H1 (cell line): ENCODE measurements at regions not wholly inside any gene's neighbourhood (a gene's known extent, or its start where the extent isn't known, plus 50 kb on each side); places are given as distances from the start of the nearest gene placed in this dataset.

Experiments used
- CTCF ChIA-PET: fragments of 300-600 bp; sonication (Branson Sonifier 250); formaldehyde crosslinking; loops from one replicate; lab custom pipeline; 2021; ENCODE audit not compliant: partially characterized antibody; lab: Charles Lee
- POLR2A ChIA-PET: fragments of 300-600 bp; sonication (Branson Sonifier 250); formaldehyde crosslinking; loops from one replicate; lab custom pipeline; 2021; ENCODE audit warnings: inconsistent platforms; ENCODE audit not compliant: partially characterized antibody; lab: Charles Lee
- DNase-seq, 2 experiments: peaks; one replicate each; pipeline versions ENCODE4 v3.0.0 to v3.0.0-alpha.2; 2010 to 2022; ENCODE audit warnings: low spot score in 2 of 2, low read depth in 1 of 2, mixed read lengths in 1 of 2
- FAIRE-seq: peaks from 2 replicates; lab custom pipeline; 2011; peaks lifted over from hg19 to GRCh38; lab: Jason Lieb, UNC
- H2AFZ ChIP-seq: 2 replicates; pipeline ENCODE4 v1.8.1; 2012; ENCODE audit warnings: low read length, inconsistent platforms
- H2AK5ac ChIP-seq: 2 replicates; pipeline ENCODE4 v1.6.1; 2013; ENCODE audit warnings: low read depth, low read length
- H2BK120ac ChIP-seq: replicated peaks from 2 replicates; pipeline ENCODE3; 2013; ENCODE audit warnings: low read depth, low read length, inconsistent platforms
- H2BK12ac ChIP-seq: 2 replicates; pipeline ENCODE4 v1.6.1; 2013; ENCODE audit warnings: low read depth, low read length
- H2BK15ac ChIP-seq: 2 replicates; pipeline ENCODE4 v1.6.1; 2013; ENCODE audit warnings: low read length
- H2BK20ac ChIP-seq: 2 replicates; pipeline ENCODE4 v1.6.1; 2013; ENCODE audit warnings: low read length
- H2BK5ac ChIP-seq: 2 replicates; pipeline ENCODE4 v1.6.1; 2013; ENCODE audit warnings: low read depth, low read length
- H3K14ac ChIP-seq: 2 replicates; pipeline ENCODE4 v1.6.1; 2013; ENCODE audit warnings: inconsistent platforms; ENCODE audit not compliant: insufficient read length
- H3K18ac ChIP-seq: 2 replicates; pipeline ENCODE4 v1.6.1; 2013; ENCODE audit warnings: low read length; ENCODE audit errors: extremely low read depth
- H3K23ac ChIP-seq: 2 replicates; pipeline ENCODE4 v1.6.1; 2013; ENCODE audit warnings: inconsistent platforms; ENCODE audit not compliant: insufficient read length
- H3K23me2 ChIP-seq: 2 replicates; pipeline ENCODE4 v1.6.1; 2013; ENCODE audit warnings: low read depth, low read length
- H3K27ac ChIP-seq: 2 replicates; pipeline ENCODE4 v1.6.1; 2011; ENCODE audit warnings: low read depth, low read length, inconsistent platforms
- H3K27me3 ChIP-seq, 4 experiments: replicated peaks in 1 of 4; 1 replicate in 1 of 4; 2 replicates in 3 of 4; pipeline versions ENCODE4 v1.6.1 to v1.8.1; 2011 to 2013; ENCODE audit warnings: low read length in 3 of 4, mild to moderate bottlenecking in 3 of 4, inconsistent platforms in 2 of 4, mixed read lengths in 2 of 4, moderate library complexity in 1 of 4; ENCODE audit not compliant: control insufficient read depth in 3 of 4, insufficient read depth in 3 of 4; ENCODE audit errors: extremely low read depth in 1 of 4
- H3K36me3 ChIP-seq, 4 experiments: 2 replicates each; pipeline versions ENCODE4 v1.6.1 to v1.8.1; 2011 to 2013; ENCODE audit warnings: mild to moderate bottlenecking in 4 of 4, low read length in 3 of 4, moderate library complexity in 2 of 4, control low read depth in 1 of 4, inconsistent platforms in 1 of 4; ENCODE audit not compliant: insufficient read depth in 4 of 4, control insufficient read depth in 2 of 4
- H3K4ac ChIP-seq: replicated peaks from 2 replicates; pipeline ENCODE3; 2013; ENCODE audit warnings: low read length, low read depth, mixed read lengths, inconsistent platforms; ENCODE audit not compliant: insufficient read length
- H3K4me1 ChIP-seq, 4 experiments: replicated peaks in 1 of 4; 1 replicate in 1 of 4; 2 replicates in 3 of 4; pipeline versions ENCODE4 v1.6.1 to v1.8.1; 2011 to 2013; ENCODE audit warnings: low read length in 3 of 4, inconsistent platforms in 2 of 4, mixed read lengths in 1 of 4; ENCODE audit not compliant: insufficient read depth in 4 of 4, control insufficient read depth in 3 of 4
- H3K4me2 ChIP-seq, 2 experiments: 2 replicates each; pipeline versions ENCODE4 v1.6.1 to v1.8.1; 2011 to 2013; ENCODE audit warnings: low read depth in 2 of 2, low read length in 2 of 2, control low read depth in 1 of 2, inconsistent platforms in 1 of 2, mild to moderate bottlenecking in 1 of 2; ENCODE audit not compliant: insufficient read depth in 1 of 2
- H3K4me3 ChIP-seq, 4 experiments: fragments of 200-600, 300-600 bp in 1 of 4; sonication (generic), shearing (Covaris generic), sonication (Bioruptor Twin) in 1 of 4; 2 replicates each; pipeline versions ENCODE4 v1.5.1 to v1.8.1; 2011 to 2016; ENCODE audit warnings: low read length in 4 of 4, low read depth in 3 of 4, control low read depth in 2 of 4, inconsistent platforms in 2 of 4, mild to moderate bottlenecking in 2 of 4, mixed read lengths in 1 of 4, moderate library complexity in 1 of 4; ENCODE audit not compliant: insufficient read depth in 2 of 4; ENCODE audit errors: extremely low read depth in 1 of 4
- H3K56ac ChIP-seq: replicated peaks from 2 replicates; pipeline ENCODE3; 2013; ENCODE audit warnings: low read depth, mild to moderate bottlenecking, mixed read lengths, low read length, inconsistent platforms; ENCODE audit not compliant: insufficient read length
- H3K79me1 ChIP-seq: 2 replicates; pipeline ENCODE4 v1.6.1; 2013; ENCODE audit warnings: low read depth, low read length, control low read depth
- H3K79me2 ChIP-seq, 2 experiments: 2 replicates each; pipeline versions ENCODE4 v1.6.1 to v1.8.1; 2012 to 2013; ENCODE audit warnings: low read length in 2 of 2, mild to moderate bottlenecking in 2 of 2, inconsistent platforms in 1 of 2; ENCODE audit not compliant: insufficient read depth in 2 of 2, control insufficient read depth in 1 of 2
- H3K9ac ChIP-seq, 4 experiments: replicated peaks in 1 of 4; 1 replicate in 1 of 4; 2 replicates in 3 of 4; pipeline versions ENCODE4 v1.6.1 to v1.8.1; 2011 to 2013; ENCODE audit warnings: low read depth in 3 of 4, low read length in 3 of 4, control low read depth in 2 of 4, mild to moderate bottlenecking in 2 of 4, moderate library complexity in 2 of 4, inconsistent platforms in 1 of 4; ENCODE audit errors: extremely low read depth in 1 of 4
- H3K9me3 ChIP-seq, 2 experiments: 2 replicates each; pipeline versions ENCODE4 v1.6.1 to v1.8.1; 2012 to 2013; ENCODE audit warnings: mild to moderate bottlenecking in 2 of 2, moderate library complexity in 2 of 2, control low read depth in 1 of 2, inconsistent platforms in 1 of 2, low read depth in 1 of 2, low read length in 1 of 2, mixed read lengths in 1 of 2; ENCODE audit not compliant: insufficient read depth in 2 of 2
- H4K20me1 ChIP-seq, 2 experiments: replicated peaks in 1 of 2; 2 replicates each; pipeline versions ENCODE3 to v1.8.1; 2011 to 2013; ENCODE audit warnings: inconsistent platforms in 2 of 2, low read length in 2 of 2, mild to moderate bottlenecking in 1 of 2; ENCODE audit not compliant: insufficient read depth in 2 of 2, control insufficient read depth in 1 of 2
- H4K5ac ChIP-seq: 2 replicates; pipeline ENCODE4 v1.6.1; 2013; ENCODE audit warnings: low read length, low read depth, mixed read lengths, inconsistent platforms; ENCODE audit not compliant: insufficient read length
- H4K8ac ChIP-seq: 2 replicates; pipeline ENCODE4 v1.8.0; 2013; ENCODE audit warnings: mild to moderate bottlenecking, moderate library complexity, low read length, inconsistent platforms; ENCODE audit not compliant: insufficient read depth; ENCODE audit errors: extremely low read depth
- H4K91ac ChIP-seq: replicated peaks from 2 replicates; pipeline ENCODE3; 2013; ENCODE audit warnings: low read length, mixed read lengths, inconsistent platforms; ENCODE audit not compliant: insufficient read length
- BCL11A ChIP-seq, 2 experiments: IDR thresholded peaks; one replicate each; pipeline ENCODE4 v1.6.1; 2011; ENCODE audit warnings: low read depth in 2 of 2, low read length in 2 of 2, mild to moderate bottlenecking in 2 of 2
- CBX5 ChIP-seq: fragments of 300-800, 300-1000 bp; sonication (generic); IDR thresholded peaks from 2 replicates; pipeline ENCODE4 v1.7.1; 2016; ENCODE audit warnings: antibody characterized with exemption, low read length, low read depth
- CREB1 ChIP-seq: IDR thresholded peaks from 2 replicates; pipeline ENCODE4 v1.6.1; 2012; ENCODE audit warnings: inconsistent platforms
- EZH2 ChIP-seq: fragments of 200-600 bp; sonication (generic); IDR thresholded peaks from 2 replicates; pipeline ENCODE4 v1.7.1; 2012; ENCODE audit warnings: low read depth, mild to moderate bottlenecking, moderate library complexity, low read length, inconsistent platforms; ENCODE audit not compliant: severe bottlenecking
- FOSL1 ChIP-seq: IDR thresholded peaks from 2 replicates; pipeline ENCODE4 v1.6.1; 2011; ENCODE audit warnings: mild to moderate bottlenecking, low read depth, low read length, moderate library complexity; ENCODE audit not compliant: insufficient read depth
- GTF2F1 ChIP-seq: IDR thresholded peaks from 2 replicates; pipeline ENCODE4 v1.6.1; 2012; ENCODE audit warnings: low read depth, low read length, improper control_type of control experiment, borderline replicate concordance
- JUN ChIP-seq: IDR thresholded peaks from 2 replicates; pipeline ENCODE4 v1.6.1; 2011; ENCODE audit warnings: low read depth, mild to moderate bottlenecking, improper control_type of control experiment, low read length
- JUND ChIP-seq: IDR thresholded peaks from 2 replicates; pipeline ENCODE4 v1.6.1; 2011; ENCODE audit warnings: mild to moderate bottlenecking, improper control_type of control experiment, low read length
- KDM4A ChIP-seq: IDR thresholded peaks from one replicate; pipeline ENCODE4 v1.7.1; 2012; ENCODE audit warnings: low read depth, mild to moderate bottlenecking, moderate library complexity, low read length, inconsistent platforms; ENCODE audit not compliant: severe bottlenecking
- POLR2AphosphoS5 ChIP-seq: IDR thresholded peaks from 2 replicates; pipeline ENCODE4 v1.6.1; 2011; ENCODE audit warnings: low read depth, low read length
- RAD21 ChIP-seq, 2 experiments: IDR thresholded peaks in 1 of 2; conservative IDR thresholded peaks in 1 of 2; 2 replicates each; pipeline ENCODE4 v1.6.1; 2011; ENCODE audit warnings: low read depth in 2 of 2, low read length in 2 of 2, improper control_type of control experiment in 1 of 2, inconsistent platforms in 1 of 2, mild to moderate bottlenecking in 1 of 2, moderate library complexity in 1 of 2
- SIN3A ChIP-seq, 2 experiments: IDR thresholded peaks in 1 of 2; conservative IDR thresholded peaks in 1 of 2; 2 replicates each; pipeline ENCODE4 v1.6.1; 2011 to 2012; ENCODE audit warnings: low read length in 2 of 2, improper control_type of control experiment in 1 of 2, low read depth in 1 of 2, mild to moderate bottlenecking in 1 of 2
- TAF7 ChIP-seq: optimal IDR thresholded peaks from 2 replicates; pipeline ENCODE3; 2011; ENCODE audit warnings: low read depth, mild to moderate bottlenecking, inconsistent platforms, low read length, moderate library complexity, borderline replicate concordance
- TCF12 ChIP-seq: IDR thresholded peaks from 2 replicates; pipeline ENCODE4 v1.6.1; 2011; ENCODE audit warnings: low read depth, mild to moderate bottlenecking, low read length
- WGBS, 2 experiments: shearing (Covaris generic) in 1 of 2; methylation state at CpG; one replicate each; pipeline versions ENCODE4 v1.1.6 to v1.1.7; 2013 to 2015; ENCODE audit warnings: low lambda C conversion rate in 2 of 2, mixed read lengths in 2 of 2, inconsistent platforms in 1 of 2, low coverage in 1 of 2, missing lambda C conversion rate in 1 of 2; ENCODE audit not compliant: insufficient replicate concordance in 2 of 2, insufficient coverage in 1 of 2, insufficient read length in 1 of 2; ENCODE audit errors: extremely low coverage in 1 of 2, missing lambda C conversion rate in 1 of 2; 5-methylcytosine and 5-hydroxymethylcytosine counted together
- TF ChIP-seq, protein P1 (sequence below): IDR thresholded peaks from 2 replicates; pipeline ENCODE4 v1.6.1; 2012; ENCODE audit warnings: inconsistent platforms

DNA sequence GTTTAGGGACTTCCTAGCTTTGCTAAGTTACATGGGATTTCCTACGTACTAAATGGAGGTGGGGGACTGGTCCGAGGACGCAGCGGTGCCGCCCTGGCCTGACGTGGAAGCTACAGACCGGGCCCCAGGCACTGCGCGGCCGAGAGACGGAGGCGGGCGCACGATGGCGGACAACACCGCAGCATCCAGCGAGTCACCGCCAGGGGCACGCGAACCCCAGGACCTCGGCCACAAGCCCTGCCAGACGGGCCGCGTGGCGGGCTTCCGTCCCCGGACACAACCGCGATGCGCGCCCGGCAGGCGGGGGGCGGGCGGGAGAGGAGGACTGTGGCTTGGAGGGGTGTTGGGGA is 1516.9 kb upstream of the DEFB115 start:
- H2BK20ac ChIP-seq: no peak overlapping the region
- H2AFZ ChIP-seq: no peak overlapping the region
- H2BK120ac ChIP-seq: no peak overlapping the region
- no peaks in the 10 kb centered on the region for H4K20me1 ChIP-seq
- no peak overlapping the region for H3K18ac ChIP-seq
- H3K4me2 ChIP-seq: no peak overlapping the region
- H3K9ac ChIP-seq: no peak overlapping the region
- TF ChIP-seq KDM4A (no peak), FOSL1 (no peak), RAD21 (IDR thresholded peaks at IDR 0.05 in 1 of 2, conservative IDR thresholded peaks at IDR 0.05 in 1 of 2; ENCODE audit: low read depth in 2 of 2, low read length in 2 of 2) (no peak), TAF7 (no peak), JUND (no peak), CREB1 (no peak), GTF2F1 (no peak), BCL11A (IDR thresholded peaks at IDR 0.05; ENCODE audit: low read depth in 2 of 2, low read length in 2 of 2) (no peak), JUN (no peak), EZH2 (no peak), TCF12 (no peak), POLR2AphosphoS5 (no peak), CBX5 (no peak), SIN3A (conservative IDR thresholded peaks at IDR 0.05 in 1 of 2, IDR thresholded peaks at IDR 0.05 in 1 of 2; ENCODE audit: low read depth in 1 of 2, low read length in 2 of 2) (no peak)
- TF ChIP-seq, protein P1, sequence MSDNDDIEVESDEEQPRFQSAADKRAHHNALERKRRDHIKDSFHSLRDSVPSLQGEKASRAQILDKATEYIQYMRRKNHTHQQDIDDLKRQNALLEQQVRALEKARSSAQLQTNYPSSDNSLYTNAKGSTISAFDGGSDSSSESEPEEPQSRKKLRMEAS: no peak
- H3K4ac ChIP-seq: no peak overlapping the region
- H4K5ac ChIP-seq: no peak overlapping the region
- FAIRE-seq (no peak), DNase-seq (no peak)
- no peak overlapping the region for H3K4me3 ChIP-seq
- H3K27me3 ChIP-seq: no peaks in the 10 kb centered on the region
- H3K14ac ChIP-seq: no peak overlapping the region
- 91% methylated on average over 12 of the region's 35 CpGs; no CpG with 5 or more reads in 1 of the 2 experiments for WGBS, 2 experiments
- no peak overlapping the region for H3K27ac ChIP-seq
- no peak overlapping the region for H2BK12ac ChIP-seq
- POLR2A ChIA-PET: no interaction called here
- peaks cover 24 to 67% of the 10 kb centered on the region in 2 experiments; a peak in 3 of 4 replicates for H3K9me3 ChIP-seq
- H3K79me1 ChIP-seq: no peaks in the 10 kb centered on the region
- no peak overlapping the region for H4K91ac ChIP-seq
- no peak overlapping the region for H3K56ac ChIP-seq
- CTCF ChIA-PET: no interaction called here
- H2BK5ac ChIP-seq: no peak overlapping the region
- no peak overlapping the region for H2BK15ac ChIP-seq
- H3K4me1 ChIP-seq: no peaks in the 10 kb centered on the region
- no peak overlapping the region for H3K23ac ChIP-seq
- H3K79me2 ChIP-seq: no peaks in the 10 kb centered on the region
- H2AK5ac ChIP-seq: no peak overlapping the region
- H3K36me3 ChIP-seq: no peaks in the 10 kb centered on the region; a peak in 1 of 8 replicates
- no peaks in the 10 kb centered on the region for H3K23me2 ChIP-seq
- H4K8ac ChIP-seq: no peak overlapping the region
